ENCODE measurements at regions not wholly inside any gene's neighbourhood (a gene's known extent, or its start where the extent isn't known, plus 50 kb on each side); places are given as distances from the start of the nearest gene placed in this dataset.

GRCh38 chr18:56291294-56291693 is 347.1 kb downstream of the TXNL1 start:
- TF ChIP-seq CTCF (conservative IDR thresholded peaks at IDR 0.05 in 1 of 2, IDR thresholded peaks at IDR 0.05 in 1 of 2; ENCODE audit: low read depth in 1 of 2, low read length in 2 of 2) (no peak), EZH2 (IDR thresholded peaks at IDR 0.05; ENCODE audit: low read length, missing control alignments) (no peak)

Data from fibroblast of lung (primary cell).